HepG2 (cell line): ENCODE measurements at regions not wholly inside any gene's neighbourhood (a gene's known extent, or its start where the extent isn't known, plus 50 kb on each side); places are given as distances from the start of the nearest gene placed in this dataset.

Source experiments
- ATAC-seq: fragments of 200-7000 bp; cut with Tn5 transposase; 3 replicates; pipeline ENCODE4 v1.9.1; 2020; ENCODE audit warnings: mild to moderate bottlenecking, moderate library complexity
- BruUV-seq: library from RNA; stranded (reverse); fragments of 400-500 nt; replicated peaks from 2 replicates; lab custom pipeline; 2021; lab: Mats Ljungman, UMichigan
- CTCF ChIA-PET: fragments of 300-600 bp; formaldehyde crosslinking; extraction: SDS; loops from one replicate; lab custom pipeline; 2021; ENCODE audit warnings: low total read pairs, inconsistent platforms, low intra/inter-chr PET ratio; lab: Yijun Ruan, JAX
- POLR2A ChIA-PET: fragments of 350-600 bp; sonication (Branson Sonifier 250); formaldehyde crosslinking; loops from one replicate; lab custom pipeline; 2020; ENCODE audit warnings: antibody characterized with exemption, inconsistent platforms; lab: Yijun Ruan, JAX
- DNase-seq: peaks from one replicate; pipeline ENCODE4 v3.0.0-alpha.2; 2015; ENCODE audit warnings: low spot score
- FAIRE-seq: peaks from 3 replicates; lab custom pipeline; 2011; peaks lifted over from hg19 to GRCh38; lab: Jason Lieb, UNC
- H2AFZ ChIP-seq: one replicate; pipeline ENCODE4 v1.6.1; 2011; ENCODE audit warnings: low read length, inconsistent platforms
- H3K27ac ChIP-seq: fragments of 300-600 bp; 3 replicates; pipeline ENCODE4 v1.8.0; 2011; ENCODE audit warnings: mixed run types, mild to moderate bottlenecking, mixed read lengths, low read length, inconsistent platforms; ENCODE audit not compliant: insufficient read depth; ENCODE audit errors: extremely low read length
- H3K27me3 ChIP-seq, 2 experiments: fragments of 200-600 bp in 1 of 2; 2 replicates in 1 of 2; 3 replicates in 1 of 2; pipeline versions ENCODE4 v1.6.0 to v1.8.0; 2011; ENCODE audit warnings: low read length in 2 of 2, mild to moderate bottlenecking in 2 of 2, moderate library complexity in 2 of 2, inconsistent platforms in 1 of 2; ENCODE audit not compliant: insufficient read depth in 2 of 2, control insufficient read depth in 1 of 2
- H3K36me3 ChIP-seq, 2 experiments: fragments of 200-600 bp in 1 of 2; replicated peaks in 1 of 2; 2 replicates in 1 of 2; 3 replicates in 1 of 2; pipeline versions ENCODE4 v1.5.1 to v1.8.0; 2011; ENCODE audit warnings: low read length in 2 of 2, inconsistent platforms in 1 of 2; ENCODE audit not compliant: insufficient read depth in 2 of 2, control insufficient read depth in 1 of 2
- H3K4me1 ChIP-seq: 2 replicates; pipeline ENCODE4 v1.5.1; 2012; ENCODE audit warnings: low read length, inconsistent platforms; ENCODE audit not compliant: insufficient read depth
- H3K4me2 ChIP-seq: 2 replicates; pipeline ENCODE4 v1.6.0; 2011; ENCODE audit warnings: low read depth, low read length, inconsistent platforms
- H3K4me3 ChIP-seq, 3 experiments: fragments of 200-600 bp in 1 of 3; sonication (generic), shearing (Covaris generic) in 1 of 3; replicated peaks in 1 of 3; 2 replicates each; pipeline ENCODE4 v1.5.1; 2011 to 2016; ENCODE audit warnings: low read length in 3 of 3, inconsistent platforms in 2 of 3, low read depth in 2 of 3, mild to moderate bottlenecking in 2 of 3, control low read depth in 1 of 3, mixed read lengths in 1 of 3; ENCODE audit not compliant: insufficient read depth in 1 of 3
- H3K79me2 ChIP-seq: one replicate; pipeline ENCODE4 v1.6.1; 2011; ENCODE audit warnings: low read length, inconsistent platforms; ENCODE audit not compliant: insufficient read depth
- H3K9ac ChIP-seq: 2 replicates; pipeline ENCODE4 v1.6.0; 2011; ENCODE audit warnings: mild to moderate bottlenecking, low read depth, low read length, inconsistent platforms; ENCODE audit not compliant: insufficient read depth
- H3K9me3 ChIP-seq: 2 replicates; pipeline ENCODE4 v1.5.1; 2012; ENCODE audit warnings: mild to moderate bottlenecking, low read length
- H4K20me1 ChIP-seq: 2 replicates; pipeline ENCODE4 v1.6.0; 2011; ENCODE audit warnings: inconsistent platforms, mild to moderate bottlenecking, low read length, moderate library complexity; ENCODE audit not compliant: insufficient read depth
- HES4 ChIP-seq: sonication (generic); formaldehyde crosslinking; IDR thresholded peaks from 2 replicates; pipeline ENCODE4 v1.9.0; 2021; ENCODE audit warnings: mild to moderate bottlenecking, missing genetic modification reagents, borderline replicate concordance
- MTA3 ChIP-seq: sonication (generic); formaldehyde crosslinking; IDR thresholded peaks from 2 replicates; pipeline ENCODE4 v1.4.0; 2020; ENCODE audit warnings: missing genetic modification reagents
- NFATC3 ChIP-seq: sonication (generic); formaldehyde crosslinking; IDR thresholded peaks from 2 replicates; pipeline ENCODE4 v1.5.1; 2020; ENCODE audit warnings: mild to moderate bottlenecking, missing genetic modification reagents
- RORA ChIP-seq: sonication (generic); formaldehyde crosslinking; IDR thresholded peaks from 2 replicates; pipeline ENCODE4 v1.5.0; 2020; ENCODE audit warnings: mild to moderate bottlenecking, missing genetic modification reagents, moderate library complexity
- SNAPC2 ChIP-seq: sonication (generic); formaldehyde crosslinking; IDR thresholded peaks from 2 replicates; pipeline ENCODE4 v1.8.1; 2022; ENCODE audit warnings: mild to moderate bottlenecking, missing genetic modification reagents
- ZIK1 ChIP-seq: sonication (generic); formaldehyde crosslinking; IDR thresholded peaks from 2 replicates; pipeline ENCODE4 v1.5.0; 2020; ENCODE audit warnings: mild to moderate bottlenecking, low read depth, missing genetic modification reagents, borderline replicate concordance
- ZMAT3 ChIP-seq: sonication (generic); formaldehyde crosslinking; conservative IDR thresholded peaks from 2 replicates; pipeline ENCODE4 v1.7.0; 2021; ENCODE audit warnings: missing genetic modification reagents
- ZNF101 ChIP-seq: sonication (generic); formaldehyde crosslinking; IDR thresholded peaks from 2 replicates; pipeline ENCODE4 v1.4.0; 2020; ENCODE audit warnings: mild to moderate bottlenecking, low read depth, missing genetic modification reagents, borderline replicate concordance
- ZNF572 ChIP-seq: sonication (generic); formaldehyde crosslinking; IDR thresholded peaks from 2 replicates; pipeline ENCODE4 v1.5.1; 2020; ENCODE audit warnings: mild to moderate bottlenecking, missing genetic modification reagents
- ZNF724P ChIP-seq: sonication (generic); formaldehyde crosslinking; IDR thresholded peaks from 2 replicates; pipeline ENCODE4 v1.8.0; 2022; ENCODE audit warnings: missing genetic modification reagents, borderline replicate concordance
- WGBS: methylation state at CpG from one replicate; pipeline ENCODE4 v1.1.6; 2017; ENCODE audit warnings: low lambda C conversion rate; 5-methylcytosine and 5-hydroxymethylcytosine counted together
- in situ Hi-C: cut with HindIII; loops from 2 replicates; pipeline ENCODE4 v1.10.0; 2017; ENCODE audit warnings: low pct_unique_long_range_greater_than_20kb; ENCODE audit not compliant: extremely low pct_ligation_motif_present
- intact Hi-C: fragments of 100-400 bp; cut with micrococcal nuclease; formaldehyde crosslinking; loops from one replicate; pipeline ENCODE4 v1.10.0; 2022; ENCODE audit not compliant: unreplicated experiment

DNA sequence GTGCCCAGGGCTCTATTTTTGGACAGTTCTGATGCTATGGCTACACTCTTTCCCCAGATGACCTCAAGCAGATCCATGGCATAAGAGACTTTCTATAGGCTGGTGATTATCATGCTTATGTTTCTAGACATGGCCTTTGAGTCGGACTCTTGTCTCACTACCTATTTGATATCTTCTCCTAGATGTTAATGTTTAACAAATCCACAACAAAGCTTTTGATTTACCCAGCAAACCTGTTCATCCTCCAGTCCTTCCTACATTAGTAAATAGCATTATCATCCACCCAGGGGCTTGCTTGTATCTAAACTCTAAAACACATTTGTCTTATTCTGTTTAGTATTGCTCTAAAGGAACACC, 188.7 kb downstream of the CSNK2A3 start:
- FAIRE-seq, result no peak
- Histone ChIP-seq H4K20me1 (no peaks in the 10 kb centered on the region), H3K36me3 (no peaks in the 10 kb centered on the region), H3K9me3 (no peaks in the 10 kb centered on the region), H3K4me2 (no peak overlapping the region)
- DNase-seq, result no peak
- intact Hi-C loops, result no loop called here
- WGBS, result 4% methylated on average over 1 of the region's 1 CpG
- in situ Hi-C loops, result no loop called here
- TF ChIP-seq MTA3, result no peak
- no peak for TF ChIP-seq ZNF572 (CRISPR knock-in tag)
- no peak for TF ChIP-seq SNAPC2 (CRISPR knock-in tag)
- TF ChIP-seq, all 625 proteins: peak for 0
- no peak for ATAC-seq
- H3K4me3 ChIP-seq, result no peak overlapping the region
- POLR2A ChIA-PET, result no interaction called here
- no peaks in the 10 kb centered on the region; a peak in 1 of 5 replicates for H3K27me3 ChIP-seq
- no peak overlapping the region for H3K9ac ChIP-seq
- no TSS peak for BruUV-seq
- H3K79me2 ChIP-seq, result no peaks in the 10 kb centered on the region
- no peaks in the 10 kb centered on the region for H3K4me1 ChIP-seq
- no peak overlapping the region for H3K27ac ChIP-seq
- no peak overlapping the region for H2AFZ ChIP-seq
- CTCF ChIA-PET, result no interaction called here

- TF ChIP-seq ZNF724P (CRISPR knock-in tag), result no peak
- no peak for TF ChIP-seq NFATC3 (CRISPR knock-in tag)
- TF ChIP-seq ZIK1 (CRISPR knock-in tag), result no peak
- TF ChIP-seq HES4, result no peak
- TF ChIP-seq ZNF101 (CRISPR knock-in tag), result no peak
- no peak for TF ChIP-seq RORA (CRISPR knock-in tag)
- no peak for TF ChIP-seq ZMAT3 (CRISPR knock-in tag)
- Histone ChIP-seq H3K4me3 (no peak overlapping the region), H3K79me2 (no peaks in the 10 kb centered on the region), H3K4me2 (no peak overlapping the region), H3K27me3 (no peaks in the 10 kb centered on the region; a peak in 1 of 5 replicates), H2AFZ (no peak overlapping the region), H3K9ac (no peak overlapping the region), H3K36me3 (no peaks in the 10 kb centered on the region), H3K4me1 (no peaks in the 10 kb centered on the region), H3K27ac (no peak overlapping the region), H3K9me3 (no peaks in the 10 kb centered on the region), H4K20me1 (no peaks in the 10 kb centered on the region)
- in situ Hi-C loops (no loop called here), intact Hi-C loops (no loop called here)
- ATAC-seq (no peak), DNase-seq (no peak), FAIRE-seq (no peak)
- WGBS, result 20% methylated on average over 4 of the region's 4 CpGs
- BruUV-seq, result no TSS peak
- CTCF ChIA-PET, result no interaction called here
- POLR2A ChIA-PET, result no interaction called here
Measured at GRCh38 chr11:11163669-11164333, 189.2 kb downstream of the CSNK2A3 start.
